Cerebellar nuclear complex (tissue), 1 donor: ENCODE measurements at regions not wholly inside any gene's neighbourhood (a gene's known extent, or its start where the extent isn't known, plus 50 kb on each side); places are given as distances from the start of the nearest gene placed in this dataset.
A peak's percentile ranks its signal among the peaks of the same experiment; 100 is the strongest.

Experiments
- DNase-seq, 2 experiments: peaks; one replicate each; lab custom pipeline; 2025; lab: John Stamatoyannopoulos, UW

- DNase-seq: no peak
Observed at GRCh38 chr2:217722883-217723472, 279.8 kb downstream of the TNS1 start.

- DNase-seq: no peak
Observed at GRCh38 chr2:217717646-217718045, 285.1 kb downstream of the TNS1 start.

- no peak for DNase-seq
Observed at GRCh38 chr2:217715484-217715883, 287.3 kb downstream of the TNS1 start.

DNA sequence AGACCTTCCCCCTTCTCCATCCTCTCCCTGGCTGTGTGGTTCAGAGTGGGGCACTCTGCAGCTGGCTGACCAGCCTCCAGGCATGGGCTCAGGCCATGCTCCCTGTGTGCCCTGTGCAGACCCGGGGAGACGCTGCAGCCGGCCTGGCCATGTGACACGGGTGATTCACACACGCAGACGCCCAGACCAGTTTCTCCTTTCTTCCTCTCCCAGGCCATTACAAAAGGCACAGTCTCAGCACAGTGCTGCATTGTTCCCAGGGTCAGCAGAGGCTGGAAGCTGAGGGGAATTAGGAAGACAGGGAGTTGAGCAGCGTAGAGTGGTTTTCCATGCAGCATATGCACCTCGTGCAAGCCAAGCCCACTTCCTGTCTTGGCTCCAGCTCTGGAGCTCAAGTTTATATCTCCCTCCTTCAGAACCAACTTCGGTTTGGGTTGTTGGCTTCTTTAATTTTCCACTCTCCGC, 288.5 kb downstream of the TNS1 start:
- DNase-seq: no peak

- peak in 1 of 2 experiments; percentile 27 for DNase-seq
Observed at GRCh38 chr2:217713395-217714286, 289.2 kb downstream of the TNS1 start.

GRCh38 chr2:217712431-217712830, 290.4 kb downstream of the TNS1 start:
- no peak for DNase-seq

DNA sequence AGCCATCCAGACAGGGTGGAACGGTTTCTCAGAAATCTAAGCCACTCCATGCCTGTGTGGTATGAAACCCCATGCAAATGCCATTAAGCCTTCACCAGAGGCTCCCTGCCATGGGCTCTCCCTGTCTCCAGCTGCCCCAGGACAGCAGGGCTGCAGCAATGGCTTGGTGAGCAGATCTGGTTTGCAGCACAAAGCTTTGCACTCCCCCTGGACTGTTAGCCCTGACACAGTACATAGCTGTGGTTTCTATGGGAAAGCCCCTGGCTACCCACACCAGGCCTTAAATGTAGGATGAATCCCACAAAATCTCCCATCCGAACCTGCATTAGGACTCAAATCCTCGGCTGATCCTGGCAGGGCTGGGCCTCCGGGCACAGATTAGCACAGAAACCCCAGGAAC, 291.6 kb downstream of the TNS1 start:
- DNase-seq: no peak

GRCh38 chr2:217710211-217710765, 292.5 kb downstream of the TNS1 start:
- DNase-seq: no peak

GRCh38 chr2:217709478-217710210, 293.2 kb downstream of the TNS1 start:
- DNase-seq: no peak

- peak; percentile 17 to 34 for DNase-seq
Observed at GRCh38 chr2:217707131-217707611, 295.6 kb downstream of the TNS1 start.

DNA sequence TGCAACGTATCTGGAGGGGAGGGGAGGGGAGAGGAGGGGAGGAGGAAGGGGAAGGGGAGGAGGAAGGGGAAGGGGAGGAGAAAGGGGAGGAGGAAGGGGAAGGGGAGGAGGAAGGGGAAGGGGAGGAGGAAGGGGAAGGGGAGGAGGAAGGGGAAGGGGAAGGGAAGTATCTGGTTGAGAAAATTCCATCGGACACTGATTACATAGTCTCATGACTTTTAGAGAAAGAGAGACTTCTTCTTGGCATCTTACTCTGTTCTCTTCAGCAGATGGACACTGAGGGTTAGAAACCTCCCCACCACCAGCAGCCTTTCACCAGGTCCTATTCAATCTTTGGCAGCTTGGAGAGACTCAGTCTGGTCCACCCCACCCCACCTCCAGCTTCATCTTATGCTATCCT, 296.3 kb downstream of the TNS1 start:
- no peak for DNase-seq

- no peak for DNase-seq
Observed at GRCh38 chr2:217706095-217706494, 296.7 kb downstream of the TNS1 start.

DNA sequence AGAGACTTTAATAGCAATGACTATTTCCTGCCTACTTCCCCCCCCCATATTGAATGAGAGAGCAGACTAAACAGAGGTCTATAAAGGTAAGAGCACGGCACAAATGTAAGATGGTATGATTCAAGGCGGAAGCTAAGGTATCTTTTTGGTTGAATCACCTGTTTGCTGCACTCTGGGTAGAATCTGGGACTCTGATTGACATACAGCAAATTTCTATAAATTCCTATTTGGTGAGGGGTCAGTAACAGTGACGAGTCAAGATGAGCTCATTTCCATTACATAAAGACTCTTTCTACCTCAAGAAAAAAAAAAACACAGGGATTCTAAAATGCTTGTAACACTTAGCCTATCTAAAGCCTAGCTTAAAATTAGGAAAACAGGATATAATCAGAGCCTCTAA, 297.3 kb downstream of the TNS1 start:
- DNase-seq: no peak

DNA sequence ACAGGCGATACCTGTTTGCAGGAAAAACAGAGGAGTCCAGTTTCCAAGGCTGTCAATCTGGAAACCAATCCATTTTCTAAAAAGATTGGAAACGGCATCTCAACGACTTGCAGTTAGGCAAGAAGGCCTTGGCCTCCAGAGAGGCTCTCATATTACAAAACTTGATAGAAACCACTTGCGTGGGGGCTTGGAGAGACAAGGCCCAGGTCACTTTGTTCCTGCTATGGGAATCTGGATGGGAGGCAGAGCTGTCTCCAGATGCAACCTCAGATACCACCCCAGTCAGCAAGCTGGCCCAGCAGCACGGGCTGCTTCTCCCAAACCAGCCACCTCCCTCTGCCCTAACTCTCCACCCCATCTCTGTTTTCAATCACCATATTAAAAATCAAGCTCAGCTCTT, 298.8 kb downstream of the TNS1 start:
- no peak for DNase-seq

- DNase-seq: no peak
Observed at GRCh38 chr2:217703102-217703501, 299.7 kb downstream of the TNS1 start.

GRCh38 chr2:217701622-217702021, 301.2 kb downstream of the TNS1 start:
- DNase-seq: no peak

DNA sequence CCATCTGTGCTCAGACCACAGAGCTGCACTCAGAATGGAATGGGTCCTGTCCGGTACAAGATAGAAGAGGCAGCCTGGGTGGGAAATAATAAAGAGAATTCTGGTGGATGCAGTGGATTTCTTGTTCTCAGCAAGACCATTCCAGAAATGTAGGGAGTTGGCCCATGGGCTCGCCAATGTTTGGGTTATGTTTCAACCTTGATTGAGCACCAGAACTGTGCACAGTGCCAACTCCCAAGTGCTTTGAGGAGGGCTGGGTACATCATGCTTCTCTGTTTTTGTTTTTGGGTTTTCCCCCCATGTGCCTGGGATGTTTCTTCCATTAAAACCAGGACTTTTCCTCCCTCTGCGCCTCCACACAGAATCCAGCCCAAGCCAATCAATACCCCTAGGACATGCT, 304.1 kb downstream of the TNS1 start:
- DNase-seq: no peak

DNA sequence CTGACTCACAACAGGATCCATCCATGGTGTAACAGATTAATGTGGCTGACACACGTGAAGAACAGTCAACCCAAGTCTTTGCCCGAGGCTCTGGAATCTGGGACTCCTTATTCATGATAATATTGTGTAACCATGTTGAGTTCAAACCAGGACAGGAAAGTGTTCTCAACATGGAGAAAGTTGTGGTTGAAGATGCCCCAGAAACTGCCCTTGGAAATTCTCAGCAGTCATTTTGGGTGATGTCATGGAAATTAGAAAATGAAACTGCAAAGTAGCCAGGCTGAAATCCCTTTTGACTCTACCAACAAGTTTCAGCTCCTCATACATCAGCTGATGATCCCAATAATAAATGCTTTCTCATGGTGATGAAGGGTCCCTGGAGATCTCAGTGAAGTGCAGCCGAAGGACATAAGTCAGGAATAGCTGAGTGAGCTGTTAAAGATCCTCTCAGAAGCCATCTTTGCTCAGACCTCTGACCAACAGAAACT, 307.7 kb downstream of the TNS1 start:
- DNase-seq: no peak

GRCh38 chr2:217694291-217694690, 308.5 kb downstream of the TNS1 start:
- no peak for DNase-seq

DNA sequence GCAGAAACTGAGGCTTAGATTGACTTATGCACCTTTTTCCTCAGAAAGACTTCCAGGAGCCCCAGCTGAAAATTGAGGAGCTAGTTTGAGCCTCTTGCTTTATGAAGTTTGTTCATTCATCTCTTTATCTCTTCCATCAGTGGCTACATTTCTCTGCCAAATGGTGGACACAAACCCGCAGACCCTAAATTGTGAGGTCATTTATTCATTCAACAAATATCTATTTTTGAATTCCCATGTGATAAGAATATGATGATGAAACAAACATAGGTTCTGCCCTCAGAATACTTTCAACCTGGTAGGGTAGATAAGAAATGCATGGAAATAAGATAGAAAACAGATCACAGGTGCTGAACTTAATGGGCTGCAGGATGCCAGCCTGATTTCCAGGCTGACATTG, 309.4 kb downstream of the TNS1 start:
- DNase-seq: no peak

- no peak for DNase-seq
Observed at GRCh38 chr2:217691920-217692666, 310.7 kb downstream of the TNS1 start.
